Activated CD4-positive, alpha-beta T cell treated with anti-CD3 and anti-CD28 coated beads, Interleukin-2, amount 50 U/mL, for 24 hours (primary cell): ENCODE measurements at regions not wholly inside any gene's neighbourhood (a gene's known extent, or its start where the extent isn't known, plus 50 kb on each side); places are given as distances from the start of the nearest gene placed in this dataset.
"Not testable (repeated sequence)": the region's sequence is repeated elsewhere in the genome, so short reads cannot be mapped to it uniquely, and the experiment has no call there.

Experiments used
- DNase-seq, 2 donors: peaks; one replicate each; pipeline ENCODE4 v3.0.0-alpha.2; 2020; ENCODE audit warnings: low read depth in 1 of 2, low spot score in 1 of 2

GRCh38 chr3:102904629-102905028, 469.8 kb downstream of the ZPLD1 start:
- no peak for DNase-seq

- DNase-seq: no peak
These were observed 471.0 kb downstream of the ZPLD1 start for GRCh38 chr3:102905811-102906210.

GRCh38 chr3:102906818-102907217, 472.0 kb downstream of the ZPLD1 start:
- DNase-seq: no peak

- no peak for DNase-seq
These were observed 475.1 kb downstream of the ZPLD1 start for GRCh38 chr3:102909904-102910303.

- no peak for DNase-seq
These were observed 481.7 kb downstream of the ZPLD1 start for GRCh38 chr3:102916532-102916931.

GRCh38 chr3:102926618-102927017, 491.8 kb downstream of the ZPLD1 start:
- no peak for DNase-seq

DNA sequence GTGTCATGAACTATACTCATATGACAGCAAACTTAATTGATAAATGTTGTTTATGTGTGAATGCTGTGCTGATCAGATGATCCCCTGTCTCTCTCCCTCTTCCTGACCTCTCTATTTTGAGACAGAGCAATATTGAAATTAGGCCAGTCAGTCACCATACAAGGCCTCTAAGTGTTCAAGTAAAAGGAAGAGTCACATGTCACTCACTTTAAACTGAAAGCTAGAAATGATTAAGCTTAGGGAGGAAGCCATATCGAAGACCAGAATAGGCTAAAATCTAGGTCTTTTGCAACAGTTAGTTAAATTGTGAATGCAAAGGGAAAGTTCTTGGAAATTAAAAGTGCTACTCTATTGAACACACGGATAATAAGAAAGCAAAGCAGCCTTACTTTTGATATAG, 498.6 kb downstream of the ZPLD1 start:
- DNase-seq: no peak

- no peak for DNase-seq
These were observed 501.8 kb downstream of the ZPLD1 start for GRCh38 chr3:102936511-102937045.

DNA sequence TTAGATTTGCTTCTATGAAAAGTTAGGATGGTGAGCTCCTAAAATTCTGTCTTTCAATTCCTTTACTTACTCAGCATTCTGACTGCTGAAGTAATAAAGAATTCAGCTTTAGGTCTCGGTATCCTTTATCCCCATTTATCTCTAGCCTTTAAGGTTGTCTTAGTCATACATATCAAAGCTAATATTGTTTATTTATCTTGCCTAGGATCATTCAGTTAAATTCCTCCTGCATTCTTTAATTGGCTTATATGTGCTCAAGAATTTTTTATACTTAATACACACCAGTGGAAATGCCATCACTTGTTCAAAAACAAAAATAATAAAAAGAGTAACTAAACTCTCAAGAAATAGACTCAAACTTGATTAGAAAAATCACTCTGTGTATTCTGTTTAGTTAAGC, 507.0 kb downstream of the ZPLD1 start:
- no peak for DNase-seq

- DNase-seq: not testable (repeated sequence)
These were observed 511.6 kb downstream of the ZPLD1 start for GRCh38 chr3:102946445-102946844.

DNA sequence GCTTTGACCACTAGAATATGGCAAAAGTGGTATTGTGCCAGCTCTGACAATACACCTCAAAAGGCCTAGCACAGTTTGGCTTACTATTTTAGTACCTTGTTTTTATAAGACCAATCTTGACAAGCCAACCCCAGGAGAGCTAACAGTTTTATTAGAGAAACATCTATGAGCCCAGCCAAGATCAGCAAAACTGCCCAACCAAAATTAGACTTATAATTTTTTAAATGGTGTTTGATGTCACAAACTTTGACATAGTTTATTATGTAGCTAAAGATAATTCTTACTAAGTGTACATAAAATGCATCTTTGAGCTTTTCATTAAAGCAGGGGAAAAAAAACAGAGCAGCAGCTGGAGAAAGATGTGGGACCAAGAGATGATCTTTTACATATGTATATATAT, 537.5 kb downstream of the ZPLD1 start:
- no peak for DNase-seq

GRCh38 chr3:102974333-102974732, 539.5 kb downstream of the ZPLD1 start:
- DNase-seq: no peak

DNA sequence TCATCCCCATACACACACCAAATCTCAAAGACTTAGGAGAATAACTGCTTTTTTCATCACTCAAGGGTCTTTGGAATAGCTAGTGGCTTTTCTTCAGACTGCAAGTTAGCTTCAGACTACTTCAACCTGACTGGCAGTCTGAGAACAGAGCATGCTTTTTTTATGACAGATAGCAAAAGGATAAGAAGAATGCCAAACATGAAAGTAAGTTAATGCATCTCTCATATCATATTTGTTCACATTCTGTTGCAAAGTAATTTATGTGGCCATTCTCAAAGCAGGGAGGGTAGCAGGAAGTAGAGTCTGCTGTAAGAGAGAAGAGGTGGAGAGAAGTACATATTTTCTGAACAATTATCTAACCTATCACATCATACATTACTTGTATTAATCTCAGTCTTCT, 544.4 kb downstream of the ZPLD1 start:
- no peak for DNase-seq

GRCh38 chr3:102979682-102980354, 545.0 kb downstream of the ZPLD1 start:
- no peak for DNase-seq

DNA sequence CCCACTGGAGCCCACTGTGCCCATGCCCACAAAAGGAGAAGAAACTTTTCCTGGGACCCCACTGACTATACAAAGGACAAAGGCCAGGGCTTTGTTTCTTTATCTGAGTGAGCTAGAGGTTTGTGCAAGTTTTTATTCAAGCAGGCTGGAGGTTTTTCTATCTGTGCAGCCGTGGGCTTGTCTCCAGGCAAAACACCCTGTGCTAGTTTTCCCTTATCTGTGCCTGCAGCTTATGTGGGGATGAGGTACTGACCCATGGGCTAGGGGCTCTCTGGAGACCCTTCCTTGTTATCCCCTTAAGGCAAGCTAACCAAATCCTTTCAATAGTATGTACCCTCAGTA, 545.5 kb downstream of the ZPLD1 start:
- no peak for DNase-seq

- DNase-seq: no peak
These were observed 567.8 kb downstream of the ZPLD1 start for GRCh38 chr3:103002425-103003176.

GRCh38 chr3:103006526-103007183, 571.8 kb downstream of the ZPLD1 start:
- DNase-seq: no peak

- DNase-seq: no peak
These were observed 574.8 kb downstream of the ZPLD1 start for GRCh38 chr3:103009609-103010008.

DNA sequence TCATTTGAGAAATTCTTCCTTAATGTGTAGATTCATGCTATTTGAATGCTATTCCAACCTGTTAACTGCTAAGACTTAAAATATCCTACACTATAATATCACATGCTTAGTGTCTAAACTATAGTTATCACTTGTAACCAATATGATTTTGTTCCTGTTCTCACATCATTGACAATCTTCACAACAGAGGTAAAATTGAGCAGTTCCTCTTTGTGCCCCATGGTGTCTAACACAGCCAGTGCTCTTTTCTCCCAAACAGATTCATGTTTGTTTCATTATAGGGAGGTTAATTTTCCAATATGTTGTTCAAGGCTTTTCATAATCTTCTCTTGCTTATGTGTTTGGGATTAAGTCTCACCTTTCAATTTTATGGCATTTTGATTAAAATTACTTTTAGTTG, 591.1 kb downstream of the ZPLD1 start:
- no peak for DNase-seq

- no peak for DNase-seq
These were observed 599.0 kb downstream of the ZPLD1 start for GRCh38 chr3:103033841-103034240.

- DNase-seq: no peak
These were observed 612.8 kb downstream of the ZPLD1 start for GRCh38 chr3:103047640-103048039.

DNA sequence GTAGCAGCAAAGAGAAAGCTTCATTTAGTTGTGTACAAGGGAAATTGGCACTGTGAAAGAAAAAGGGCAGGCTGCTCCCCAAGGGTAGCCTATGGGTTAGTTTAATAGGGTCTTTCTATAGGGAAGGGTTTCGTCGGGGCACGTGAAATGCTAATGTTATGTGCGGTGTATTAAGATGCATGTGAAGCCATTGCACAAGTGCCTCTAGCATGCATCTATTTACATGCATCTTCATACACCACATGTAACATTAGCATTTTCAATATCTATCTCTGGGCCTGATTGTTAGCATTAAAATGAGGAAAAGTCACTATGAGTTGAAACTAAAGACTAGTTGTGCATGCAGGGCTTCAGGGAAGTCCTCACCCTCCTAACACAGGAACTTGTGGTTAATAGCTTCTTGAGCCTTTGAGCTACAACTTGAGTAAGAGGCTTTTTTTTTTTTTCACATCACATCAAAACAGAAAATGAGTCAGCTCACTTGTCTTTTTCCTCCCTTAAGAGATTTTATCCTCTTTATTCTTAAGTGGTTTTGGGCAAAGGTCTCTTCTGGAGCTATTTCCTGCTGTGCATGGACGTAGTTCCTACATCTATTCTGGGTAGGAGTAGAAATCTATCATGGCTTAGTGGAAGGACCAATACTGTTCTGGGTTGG, 613.4 kb downstream of the ZPLD1 start:
- DNase-seq: no peak
